GM12865 (cell line): ENCODE measurements at regions not wholly inside any gene's neighbourhood (a gene's known extent, or its start where the extent isn't known, plus 50 kb on each side); places are given as distances from the start of the nearest gene placed in this dataset.
A peak's percentile ranks its signal among the peaks of the same experiment; 100 is the strongest.

Experiments
- DNase-seq: peaks from one replicate; pipeline ENCODE4 v3.0.0; 2010; ENCODE audit warnings: low read depth
- H3K4me3 ChIP-seq: 2 replicates; pipeline ENCODE4 v1.5.1; 2011; ENCODE audit warnings: mild to moderate bottlenecking, low read depth, low read length, control low read depth
- CTCF ChIP-seq: IDR thresholded peaks from 2 replicates; pipeline ENCODE4 v1.5.1; 2011; ENCODE audit warnings: low read length, control low read depth, low read depth, inconsistent platforms; ENCODE audit not compliant: insufficient read depth; ENCODE audit errors: missing control alignments

- no peak for DNase-seq
- TF ChIP-seq CTCF: no peak
These were observed 116.2 kb upstream of the MKLN1 start for GRCh38 chr7:131211500-131211899.

GRCh38 chr7:131212114-131212513, 115.6 kb upstream of the MKLN1 start:
- TF ChIP-seq CTCF: no peak
- no peak overlapping the region for H3K4me3 ChIP-seq
- DNase-seq: no peak

More at GRCh38 chr7:131211500-131211899, 116.2 kb upstream of the MKLN1 start:
- H3K4me3 ChIP-seq: no peak overlapping the region

GRCh38 chr7:131218727-131219128, 108.9 kb upstream of the MKLN1 start:
- TF ChIP-seq CTCF: no peak
- no peak overlapping the region for H3K4me3 ChIP-seq
- DNase-seq: peak; percentile 51

GRCh38 chr7:131219312-131220041, 108.2 kb upstream of the MKLN1 start:
- TF ChIP-seq CTCF: no peak
- no peak overlapping the region for H3K4me3 ChIP-seq
- peak; percentile 36 for DNase-seq

- no peak for TF ChIP-seq CTCF
- DNase-seq: no peak
- no peak overlapping the region for H3K4me3 ChIP-seq
These were observed 106.6 kb upstream of the MKLN1 start for GRCh38 chr7:131221061-131221460.

GRCh38 chr7:131222171-131222570, 105.5 kb upstream of the MKLN1 start:
- TF ChIP-seq CTCF: no peak
- DNase-seq: peak; percentile 24
- no peak overlapping the region for H3K4me3 ChIP-seq

GRCh38 chr7:131223151-131223550, 104.5 kb upstream of the MKLN1 start:
- no peak for DNase-seq
- no peak for TF ChIP-seq CTCF
- H3K4me3 ChIP-seq: no peak overlapping the region
